Mesenchymal stem cell (in vitro differentiated cells and primary cell): ENCODE measurements at regions not wholly inside any gene's neighbourhood (a gene's known extent, or its start where the extent isn't known, plus 50 kb on each side); places are given as distances from the start of the nearest gene placed in this dataset.

Source experiments
- DNase-seq: peaks from one replicate; pipeline ENCODE4 v3.0.0-alpha.2; 2013
- H2AFZ ChIP-seq: one replicate; pipeline ENCODE4 v1.6.1; 2013; ENCODE audit warnings: low read depth, mild to moderate bottlenecking, control low read depth, inconsistent platforms, low read length, moderate library complexity
- H2AK5ac ChIP-seq: 2 replicates; pipeline ENCODE4 v1.6.1; 2013; ENCODE audit warnings: low read length, moderate library complexity, mild to moderate bottlenecking, inconsistent platforms; ENCODE audit not compliant: severe bottlenecking
- H2BK120ac ChIP-seq: one replicate; pipeline ENCODE4 v1.6.1; 2013; ENCODE audit warnings: low read depth, mild to moderate bottlenecking, inconsistent platforms, low read length, moderate library complexity
- H2BK12ac ChIP-seq, 2 experiments: one replicate each; pipeline ENCODE4 v1.6.1; 2013; ENCODE audit warnings: inconsistent platforms in 2 of 2, low read length in 2 of 2, mild to moderate bottlenecking in 2 of 2, moderate library complexity in 2 of 2, control low read depth in 1 of 2
- H2BK15ac ChIP-seq: one replicate; pipeline ENCODE4 v1.6.1; 2013; ENCODE audit warnings: mild to moderate bottlenecking, low read depth, inconsistent platforms; ENCODE audit not compliant: poor library complexity, severe bottlenecking
- H2BK5ac ChIP-seq: 2 replicates; pipeline ENCODE4 v1.6.1; 2013; ENCODE audit warnings: low read depth, mild to moderate bottlenecking, low read length, control low read depth, inconsistent platforms; ENCODE audit not compliant: poor library complexity, severe bottlenecking
- H3K14ac ChIP-seq, 2 experiments: one replicate each; pipeline ENCODE4 v1.6.1; 2013; ENCODE audit warnings: inconsistent platforms in 2 of 2, low read length in 2 of 2, control low read depth in 1 of 2, mild to moderate bottlenecking in 1 of 2, moderate library complexity in 1 of 2
- H3K18ac ChIP-seq, 2 experiments: one replicate each; pipeline ENCODE4 v1.6.1; 2013; ENCODE audit warnings: inconsistent platforms in 2 of 2, low read length in 2 of 2, control low read depth in 1 of 2, low read depth in 1 of 2, mild to moderate bottlenecking in 1 of 2
- H3K23ac ChIP-seq, 2 experiments: one replicate each; pipeline ENCODE4 v1.6.1; 2013; ENCODE audit warnings: inconsistent platforms in 2 of 2, low read length in 2 of 2, mild to moderate bottlenecking in 2 of 2, moderate library complexity in 2 of 2, control low read depth in 1 of 2
- H3K27ac ChIP-seq: 2 replicates; pipeline ENCODE4 v1.5.1; 2013; ENCODE audit warnings: mild to moderate bottlenecking, moderate library complexity, low read length, control low read depth, inconsistent platforms; ENCODE audit not compliant: poor library complexity, severe bottlenecking
- H3K27me3 ChIP-seq, 2 experiments: 2 replicates each; pipeline versions ENCODE4 v1.6.1 to v1.7.0; 2013; ENCODE audit warnings: low read length in 2 of 2, mild to moderate bottlenecking in 2 of 2, moderate library complexity in 2 of 2, control low read depth in 1 of 2, inconsistent platforms in 1 of 2; ENCODE audit not compliant: control insufficient read depth in 1 of 2, insufficient read depth in 1 of 2
- H3K36me3 ChIP-seq, 2 experiments: 2 replicates each; pipeline versions ENCODE4 v1.6.1 to v1.7.0; 2013; ENCODE audit warnings: low read length in 2 of 2, control low read depth in 1 of 2, inconsistent platforms in 1 of 2, low read depth in 1 of 2, mild to moderate bottlenecking in 1 of 2; ENCODE audit not compliant: insufficient read depth in 2 of 2, control insufficient read depth in 1 of 2
- H3K4ac ChIP-seq, 2 experiments: one replicate each; pipeline ENCODE4 v1.6.1; 2013; ENCODE audit warnings: inconsistent platforms in 2 of 2, low read length in 2 of 2, mild to moderate bottlenecking in 2 of 2, moderate library complexity in 2 of 2, control low read depth in 1 of 2, low read depth in 1 of 2
- H3K4me1 ChIP-seq: 2 replicates; pipeline ENCODE4 v1.6.1; 2013; ENCODE audit warnings: low read depth, low read length, control low read depth; ENCODE audit not compliant: control insufficient read depth, insufficient read depth
- H3K4me2 ChIP-seq: 2 replicates; pipeline ENCODE4 v1.6.1; 2013; ENCODE audit warnings: low read length, mild to moderate bottlenecking, inconsistent platforms; ENCODE audit not compliant: poor library complexity, severe bottlenecking
- H3K4me3 ChIP-seq, 2 experiments: 2 replicates each; pipeline versions ENCODE4 v1.5.1 to v1.7.0; 2013; ENCODE audit warnings: low read length in 2 of 2, mild to moderate bottlenecking in 2 of 2, control low read depth in 1 of 2, low read depth in 1 of 2; ENCODE audit not compliant: insufficient read depth in 1 of 2
- H3K79me1 ChIP-seq: replicated peaks from 2 replicates; pipeline ENCODE4 v1.6.1; 2013; ENCODE audit warnings: mild to moderate bottlenecking, control low read depth, low read length, inconsistent platforms; ENCODE audit not compliant: poor library complexity, severe bottlenecking
- H3K9ac ChIP-seq: 2 replicates; pipeline ENCODE4 v1.7.0; 2013; ENCODE audit warnings: mild to moderate bottlenecking, low read length, moderate library complexity
- H3K9me3 ChIP-seq: 2 replicates; pipeline ENCODE4 v1.7.0; 2013; ENCODE audit warnings: mild to moderate bottlenecking, low read length; ENCODE audit not compliant: control insufficient read depth
- H4K8ac ChIP-seq: one replicate; pipeline ENCODE4 v1.6.1; 2013; ENCODE audit warnings: inconsistent platforms, mild to moderate bottlenecking, low read length, moderate library complexity
- H4K91ac ChIP-seq: one replicate; pipeline ENCODE4 v1.6.1; 2013; ENCODE audit warnings: mild to moderate bottlenecking, low read length, inconsistent platforms
- WGBS: methylation state at CpG from one replicate; pipeline ENCODE4 v1.1.7; 2013; ENCODE audit warnings: mixed read lengths; 5-methylcytosine and 5-hydroxymethylcytosine counted together

GRCh38 chr10:30749385-30749784 lies 119.8 kb upstream of the LYZL2 start:
- Histone ChIP-seq H2BK15ac (no peak overlapping the region), H3K9me3 (no peaks in the 10 kb centered on the region), H2BK12ac (no peak overlapping the region), H3K9ac (no peak overlapping the region), H3K79me1 (no peaks in the 10 kb centered on the region), H3K4me2 (no peak overlapping the region), H3K27ac (no peak overlapping the region), H4K91ac (peak overlapping the region; percentile 19), H2AFZ (no peak overlapping the region), H3K27me3 (no peaks in the 10 kb centered on the region), H2BK120ac (no peak overlapping the region), H3K4me1 (no peaks in the 10 kb centered on the region), H2BK5ac (no peak overlapping the region), H4K8ac (no peak overlapping the region), H3K4ac (no peak overlapping the region), H2AK5ac (no peak overlapping the region), H3K36me3 (no peaks in the 10 kb centered on the region), H3K18ac (peak overlapping the region in 1 of 2 experiments; percentile 58), H3K4me3 (no peak overlapping the region), H3K23ac (no peak overlapping the region), H3K14ac (no peak overlapping the region)
- 94% methylated on average over 8 of the region's 8 CpGs for WGBS
- no peak for DNase-seq

DNA sequence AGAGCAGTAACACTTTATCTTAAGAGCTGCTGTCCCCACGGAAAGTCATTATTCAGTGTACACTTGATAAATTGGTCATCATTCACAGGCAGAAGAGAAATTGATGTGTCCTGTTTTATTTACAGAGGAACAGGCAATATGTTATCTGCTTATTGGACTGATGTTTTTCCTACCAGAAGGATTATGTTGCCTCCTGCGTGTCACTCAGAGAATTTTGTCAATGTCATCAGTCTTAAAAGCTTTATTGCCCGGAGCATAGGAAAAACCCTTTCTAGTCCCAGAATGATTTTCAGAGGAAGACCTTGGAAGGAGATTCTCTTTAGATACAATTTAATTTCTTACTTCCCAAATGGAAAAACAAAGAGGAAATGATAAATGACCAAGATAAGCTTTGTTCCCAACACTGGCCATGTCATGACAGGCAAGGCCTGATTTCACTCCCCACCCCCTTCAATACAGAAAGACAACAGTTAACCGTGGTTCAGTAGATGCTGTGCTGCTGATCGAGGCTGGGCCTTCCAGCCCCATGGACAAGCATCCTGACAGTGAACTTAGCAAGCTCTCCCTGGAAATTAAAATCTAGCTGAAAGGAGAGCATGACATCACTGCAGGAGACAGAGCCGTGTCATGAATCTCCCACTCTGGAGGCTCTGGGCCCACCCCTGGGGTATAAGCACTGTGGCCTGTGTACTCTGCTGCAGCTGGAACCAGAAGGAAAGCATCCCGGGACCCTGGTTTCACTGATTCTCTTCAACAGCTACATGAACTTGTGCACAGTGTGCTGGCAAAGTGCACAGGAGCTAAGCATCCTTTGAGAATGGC lies 118.8 kb upstream of the LYZL2 start:
- WGBS, result 53% methylated on average over 5 of the region's 7 CpGs
- Histone ChIP-seq H3K4ac (no peak overlapping the region), H3K27me3 (no peaks in the 10 kb centered on the region)

DNA sequence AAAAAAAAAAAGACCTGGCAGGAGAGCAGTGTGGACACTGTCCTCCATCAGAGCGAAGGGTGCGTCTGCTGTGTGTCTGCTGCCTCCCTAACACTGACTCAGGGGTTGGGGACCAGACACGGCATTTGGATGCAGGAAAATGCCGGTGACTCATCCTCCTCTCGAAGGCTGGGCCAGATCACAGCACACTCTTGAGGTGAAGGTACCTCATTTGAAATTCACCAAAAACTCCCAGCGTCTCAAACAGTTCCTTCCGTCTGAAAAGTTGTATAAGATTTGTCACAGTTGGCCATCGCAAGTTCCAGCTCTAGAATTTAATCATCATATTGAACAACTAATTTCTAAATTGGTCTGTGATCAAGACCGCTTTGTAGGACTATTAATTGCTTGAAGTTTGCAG lies 118.1 kb upstream of the LYZL2 start:
- Histone ChIP-seq H3K36me3 (no peaks in the 10 kb centered on the region), H3K14ac (no peak overlapping the region), H2BK12ac (no peak overlapping the region), H4K91ac (no peak overlapping the region), H2BK120ac (no peak overlapping the region), H2AK5ac (no peak overlapping the region), H3K18ac (no peak overlapping the region), H4K8ac (peak overlapping the region; percentile 80), H3K9ac (no peak overlapping the region), H2BK5ac (no peak overlapping the region), H3K4ac (no peak overlapping the region), H3K4me1 (peaks cover 2% of the 10 kb centered on the region), H3K23ac (no peak overlapping the region), H3K79me1 (no peaks in the 10 kb centered on the region), H2BK15ac (peak overlapping the region; percentile 56), H3K9me3 (no peaks in the 10 kb centered on the region), H3K27me3 (no peaks in the 10 kb centered on the region), H3K4me2 (no peak overlapping the region), H3K27ac (no peak overlapping the region), H3K4me3 (no peak overlapping the region), H2AFZ (no peak overlapping the region)
- 16% methylated on average over 9 of the region's 9 CpGs for WGBS
- peak; percentile 89 for DNase-seq

More for the DNA sequence above, 118.8 kb upstream of the LYZL2 start:
- H3K14ac ChIP-seq, result no peak overlapping the region
- no peak overlapping the region for H2BK120ac ChIP-seq
- DNase-seq, result peak; percentile 36
- H3K9me3 ChIP-seq, result no peaks in the 10 kb centered on the region
- H2AK5ac ChIP-seq, result no peak overlapping the region
- no peak overlapping the region for H3K4me3 ChIP-seq
- no peak overlapping the region for H3K4me2 ChIP-seq
- H3K4me1 ChIP-seq, result peaks cover 2% of the 10 kb centered on the region
- no peak overlapping the region for H4K8ac ChIP-seq
- no peak overlapping the region for H2AFZ ChIP-seq
- no peak overlapping the region for H3K23ac ChIP-seq
- no peak overlapping the region for H3K27ac ChIP-seq
- H2BK5ac ChIP-seq, result no peak overlapping the region
- H3K9ac ChIP-seq, result no peak overlapping the region
- H3K18ac ChIP-seq, result peak overlapping the region; percentile 4 to 41
- no peaks in the 10 kb centered on the region for H3K36me3 ChIP-seq
- H4K91ac ChIP-seq, result no peak overlapping the region
- H2BK12ac ChIP-seq, result peak overlapping the region in 1 of 2 experiments; percentile 24
- H3K79me1 ChIP-seq, result no peaks in the 10 kb centered on the region
- H2BK15ac ChIP-seq, result peak overlapping the region; percentile 60

DNA sequence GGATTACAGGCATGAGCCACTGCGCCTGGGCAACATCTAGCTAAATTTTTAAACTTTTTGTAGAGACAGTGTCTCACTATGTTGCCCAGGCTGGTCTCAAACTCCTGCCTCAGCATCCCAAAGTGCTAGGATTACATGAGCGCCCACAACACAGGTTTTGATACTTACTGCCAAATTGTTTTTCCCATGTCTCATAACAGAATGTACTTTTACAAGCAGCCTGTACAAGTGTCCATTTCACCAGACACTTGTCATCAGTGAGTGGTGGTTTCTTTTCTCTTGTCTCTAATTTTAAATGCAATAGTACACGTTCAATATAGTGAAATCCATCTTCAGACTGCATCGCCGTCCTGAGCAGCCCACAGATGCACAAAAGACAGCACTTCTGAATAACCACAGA lies 116.4 kb upstream of the LYZL2 start:
- peak overlapping the region in 1 of 2 experiments; percentile 5 for H3K4ac ChIP-seq
- no peak overlapping the region for H3K4me2 ChIP-seq
- H4K8ac ChIP-seq, result no peak overlapping the region
- H2AFZ ChIP-seq, result no peak overlapping the region
- H3K9ac ChIP-seq, result no peak overlapping the region
- no peak overlapping the region for H3K4me3 ChIP-seq
- H2BK5ac ChIP-seq, result no peak overlapping the region
- H3K36me3 ChIP-seq, result no peaks in the 10 kb centered on the region
- no peaks in the 10 kb centered on the region for H3K27me3 ChIP-seq
- H3K14ac ChIP-seq, result no peak overlapping the region
- peaks cover 2% of the 10 kb centered on the region for H3K4me1 ChIP-seq
- H3K18ac ChIP-seq, result no peak overlapping the region
- no peak overlapping the region for H3K23ac ChIP-seq
- no peaks in the 10 kb centered on the region for H3K79me1 ChIP-seq
- DNase-seq, result peak; percentile 15
- H2AK5ac ChIP-seq, result no peak overlapping the region
- no peak overlapping the region for H4K91ac ChIP-seq
- H2BK15ac ChIP-seq, result no peak overlapping the region
- WGBS, result 70% methylated on average over 5 of the region's 5 CpGs
- no peak overlapping the region for H3K27ac ChIP-seq
- peak overlapping the region in 1 of 2 experiments; percentile 38 for H2BK12ac ChIP-seq
- H2BK120ac ChIP-seq, result peak overlapping the region; percentile 39
- no peaks in the 10 kb centered on the region for H3K9me3 ChIP-seq
